HEK293T (cell line): ENCODE measurements at regions not wholly inside any gene's neighbourhood (a gene's known extent, or its start where the extent isn't known, plus 50 kb on each side); places are given as distances from the start of the nearest gene placed in this dataset.

ENCODE experiments used
- CTCF ChIA-PET: fragments of 350-600 bp; formaldehyde crosslinking; extraction: SDS; loops from one replicate; lab custom pipeline; 2021; ENCODE audit warnings: antibody characterized with exemption, inconsistent platforms; lab: Yijun Ruan, JAX
- POLR2A ChIA-PET: fragments of 350-600 bp; formaldehyde crosslinking; extraction: SDS; loops from one replicate; lab custom pipeline; 2020; ENCODE audit warnings: antibody characterized with exemption, inconsistent platforms; lab: Yijun Ruan, JAX
- DNase-seq: peaks from one replicate; pipeline ENCODE4 v3.0.0; 2012; ENCODE audit warnings: mixed read lengths; ENCODE audit errors: extremely low spot score
- ARNT ChIP-seq: fragments of 450-650 bp; IDR thresholded peaks from 2 replicates; pipeline ENCODE4 v1.6.1; 2017; ENCODE audit warnings: mild to moderate bottlenecking
- BHLHE40 ChIP-seq: fragments of 450-650 bp; IDR thresholded peaks from 2 replicates; pipeline ENCODE4 v1.6.1; 2016; ENCODE audit warnings: mild to moderate bottlenecking, moderate library complexity, borderline replicate concordance
- CTBP1 ChIP-seq: fragments of 450-650 bp; IDR thresholded peaks from 2 replicates; pipeline ENCODE4 v1.6.1; 2016; ENCODE audit warnings: borderline replicate concordance
- ELF4 ChIP-seq: fragments of 450-650 bp; IDR thresholded peaks from 2 replicates; pipeline ENCODE4 v1.6.1; 2017; ENCODE audit warnings: antibody characterized with exemption
- FOXA1 ChIP-seq: fragments of 450-650 bp; IDR thresholded peaks from 2 replicates; pipeline ENCODE4 v1.6.1; 2016; ENCODE audit warnings: mild to moderate bottlenecking
- FOXK2 ChIP-seq: fragments of 450-650 bp; IDR thresholded peaks from 2 replicates; pipeline ENCODE4 v1.6.1; 2016; ENCODE audit warnings: mild to moderate bottlenecking
- FOXM1 ChIP-seq: fragments of 450-650 bp; IDR thresholded peaks from 2 replicates; pipeline ENCODE4 v1.6.1; 2017; ENCODE audit warnings: mild to moderate bottlenecking, borderline replicate concordance
- HDGF ChIP-seq: fragments of 450-650 bp; IDR thresholded peaks from 2 replicates; pipeline ENCODE4 v1.6.1; 2017; ENCODE audit warnings: antibody characterized with exemption, borderline replicate concordance
- L3MBTL2 ChIP-seq: fragments of 450-650 bp; conservative IDR thresholded peaks from 2 replicates; pipeline ENCODE4 v1.6.1; 2016; ENCODE audit warnings: mild to moderate bottlenecking
- LEF1 ChIP-seq: fragments of 450-650 bp; IDR thresholded peaks from 2 replicates; pipeline ENCODE4 v1.6.1; 2017; ENCODE audit warnings: mild to moderate bottlenecking, borderline replicate concordance
- NFRKB ChIP-seq: fragments of 450-650 bp; IDR thresholded peaks from 2 replicates; pipeline ENCODE4 v1.6.1; 2016; ENCODE audit warnings: mild to moderate bottlenecking, moderate library complexity
- SP1 ChIP-seq: fragments of 450-650 bp; IDR thresholded peaks from 2 replicates; pipeline ENCODE4 v1.6.1; 2017
- SUZ12 ChIP-seq: fragments of 450-650 bp; IDR thresholded peaks from 2 replicates; pipeline ENCODE4 v1.6.1; 2016; ENCODE audit warnings: mild to moderate bottlenecking
- TARDBP ChIP-seq: fragments of 450-650 bp; IDR thresholded peaks from 2 replicates; pipeline ENCODE4 v1.6.1; 2016
- ZNF384 ChIP-seq: fragments of 450-650 bp; IDR thresholded peaks from 2 replicates; pipeline ENCODE4 v1.6.1; 2016
- TF ChIP-seq, protein P1 (sequence below): fragments of 450-650 bp; IDR thresholded peaks from 2 replicates; pipeline ENCODE4 v1.6.1; 2016

- no peak for TF ChIP-seq L3MBTL2
- no peak for TF ChIP-seq SP1
- TF ChIP-seq, protein P1, sequence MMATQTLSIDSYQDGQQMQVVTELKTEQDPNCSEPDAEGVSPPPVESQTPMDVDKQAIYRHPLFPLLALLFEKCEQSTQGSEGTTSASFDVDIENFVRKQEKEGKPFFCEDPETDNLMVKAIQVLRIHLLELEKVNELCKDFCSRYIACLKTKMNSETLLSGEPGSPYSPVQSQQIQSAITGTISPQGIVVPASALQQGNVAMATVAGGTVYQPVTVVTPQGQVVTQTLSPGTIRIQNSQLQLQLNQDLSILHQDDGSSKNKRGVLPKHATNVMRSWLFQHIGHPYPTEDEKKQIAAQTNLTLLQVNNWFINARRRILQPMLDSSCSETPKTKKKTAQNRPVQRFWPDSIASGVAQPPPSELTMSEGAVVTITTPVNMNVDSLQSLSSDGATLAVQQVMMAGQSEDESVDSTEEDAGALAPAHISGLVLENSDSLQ = no peak
- no peak for TF ChIP-seq ARNT
- no peak for TF ChIP-seq SUZ12
- no peak for TF ChIP-seq FOXA1
- no peak for TF ChIP-seq HDGF
- no peak for TF ChIP-seq FOXM1
- no peak for TF ChIP-seq NFRKB
- no peak for TF ChIP-seq TARDBP
- no peak for TF ChIP-seq FOXK2
- TF ChIP-seq ZNF384 = no peak
- TF ChIP-seq LEF1 = no peak
- no peak for TF ChIP-seq CTBP1
- no peak for TF ChIP-seq BHLHE40
- no peak for TF ChIP-seq ELF4
- no peak for DNase-seq
- ChIA-PET CTCF (interaction anchor here (0.7 kb wide), 1 partner anchor 385 kb away, joined by 3 read pairs; no protein-coding TSS in a partner anchor), POLR2A (no interaction called here)
Observed at GRCh38 chr18:24778810-24779418, 318.5 kb downstream of the HRH4 start.

DNA sequence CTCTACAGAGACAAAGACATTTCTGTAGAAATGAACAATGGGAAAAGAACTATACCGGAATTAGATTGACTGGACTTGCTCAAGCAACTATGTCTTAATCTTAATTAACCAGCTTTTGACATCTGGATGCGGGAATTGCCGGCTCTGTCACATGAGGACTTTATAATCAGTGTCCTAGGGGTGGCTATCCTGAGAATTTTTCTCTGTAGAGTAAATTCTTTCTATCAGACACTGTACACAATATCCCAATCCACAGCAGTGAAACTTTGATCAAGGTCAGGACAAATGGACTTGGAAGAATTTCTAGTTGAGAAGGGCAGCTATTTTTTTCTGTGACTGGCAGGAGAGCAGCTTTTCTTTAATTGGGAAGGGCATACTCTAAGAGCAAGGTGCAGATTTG, 322.1 kb downstream of the HRH4 start:
- ChIA-PET POLR2A (no interaction called here), CTCF (interaction anchor here (0.9 kb wide), 1 partner anchor 12 kb away, joined by 3 read pairs; no protein-coding TSS in a partner anchor)
- TF ChIP-seq BHLHE40 (no peak), L3MBTL2 (no peak), SUZ12 (no peak), ARNT (no peak), CTBP1 (no peak), ELF4 (no peak), TARDBP (no peak), SP1 (no peak), NFRKB (no peak), FOXM1 (no peak), FOXA1 (no peak), ZNF384 (no peak), FOXK2 (no peak)
- TF ChIP-seq, protein P1 = no peak

DNA sequence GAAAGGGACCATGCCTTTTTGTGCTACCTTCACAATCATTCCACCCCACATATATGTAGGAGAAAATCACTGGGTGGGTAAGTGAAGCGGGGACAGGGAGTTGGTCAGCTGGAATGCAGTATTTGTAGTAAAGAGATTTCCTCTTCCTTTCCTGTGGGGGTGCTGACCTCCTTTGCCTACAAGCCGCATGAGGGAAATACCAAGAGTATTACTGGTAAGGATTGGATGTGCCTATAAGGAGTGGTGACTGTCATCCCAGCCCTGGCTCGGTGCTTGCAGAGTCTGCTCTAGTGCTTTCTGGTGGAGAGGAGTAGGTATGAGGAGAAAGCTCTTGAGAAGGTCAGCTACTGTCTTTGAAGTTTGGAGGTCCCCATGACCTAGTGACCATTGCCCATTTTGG, 324.6 kb downstream of the HRH4 start:
- DNase-seq = no peak
- TF ChIP-seq, protein P1 = no peak
- TF ChIP-seq SUZ12 (no peak), HDGF (no peak), TARDBP (no peak), LEF1 (no peak), ARNT (no peak), SP1 (no peak), FOXM1 (no peak), NFRKB (no peak)
- ChIA-PET CTCF (no interaction called here), POLR2A (no interaction called here)

More for the DNA sequence above, 322.1 kb downstream of the HRH4 start:
- no peak for DNase-seq

DNA sequence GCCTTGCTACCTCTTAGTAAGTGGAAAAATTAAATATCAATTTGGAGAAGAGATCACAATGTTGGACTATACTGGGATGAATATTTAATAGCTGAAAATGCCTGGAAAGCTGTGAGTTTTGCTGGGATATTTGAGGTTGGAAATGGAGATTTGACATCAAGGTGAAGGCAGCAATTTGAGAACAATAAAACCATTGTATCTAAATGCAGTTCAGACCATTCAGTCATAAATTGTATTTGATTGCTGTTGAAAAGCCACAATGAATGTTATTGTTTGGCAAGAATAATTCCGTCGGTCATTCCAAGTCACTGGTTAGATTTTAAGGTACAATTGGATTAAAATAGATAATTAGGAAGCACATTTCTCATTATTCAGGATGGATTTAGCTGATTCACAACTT, 325.6 kb downstream of the HRH4 start:
- TF ChIP-seq ELF4 (no peak), CTBP1 (no peak), FOXM1 (no peak), FOXA1 (no peak), ARNT (no peak), L3MBTL2 (no peak), SUZ12 (no peak), TARDBP (no peak), BHLHE40 (no peak), NFRKB (no peak), HDGF (no peak), ZNF384 (no peak), FOXK2 (no peak)
- CTCF ChIA-PET = no interaction called here
- no peak for DNase-seq
- POLR2A ChIA-PET = no interaction called here

DNA sequence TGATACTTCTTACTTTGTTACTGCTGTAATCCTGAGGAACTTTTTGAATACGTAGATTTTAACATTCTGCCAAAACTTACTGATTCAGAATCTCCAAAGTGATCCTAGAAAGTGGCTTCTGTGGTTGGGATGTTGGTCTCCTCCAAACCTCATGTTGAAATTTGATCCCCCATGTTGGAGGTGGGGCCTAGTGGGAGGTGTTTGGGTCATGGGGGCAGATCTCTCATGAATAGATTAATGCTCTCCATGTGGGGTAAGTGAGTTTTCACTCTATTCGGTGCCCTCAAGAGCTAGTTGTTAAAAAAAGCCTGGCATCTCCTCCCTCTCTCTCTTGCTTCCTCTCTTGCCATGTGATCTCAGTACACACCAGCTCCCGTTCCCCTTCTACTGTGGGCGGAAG, 329.9 kb downstream of the HRH4 start:
- POLR2A ChIA-PET = no interaction called here
- DNase-seq = no peak
- TF ChIP-seq FOXK2 = no peak
- TF ChIP-seq HDGF = no peak
- no peak for TF ChIP-seq TARDBP
- TF ChIP-seq SUZ12 = no peak
- TF ChIP-seq FOXM1 = no peak
- no peak for TF ChIP-seq L3MBTL2
- TF ChIP-seq NFRKB = no peak
- no peak for TF ChIP-seq ARNT
- TF ChIP-seq SP1 = no peak
- no peak for TF ChIP-seq CTBP1
- CTCF ChIA-PET = no interaction called here

GRCh38 chr18:24791751-24792545, 331.5 kb downstream of the HRH4 start:
- no peak for DNase-seq
- CTCF ChIA-PET = no interaction called here
- POLR2A ChIA-PET = no interaction called here
- TF ChIP-seq ELF4 = no peak
- TF ChIP-seq, protein P1 = no peak
- no peak for TF ChIP-seq ARNT
- TF ChIP-seq FOXK2 = no peak
- no peak for TF ChIP-seq TARDBP
- TF ChIP-seq SP1 = no peak
- TF ChIP-seq ZNF384 = no peak
- TF ChIP-seq FOXA1 = no peak
- TF ChIP-seq NFRKB = no peak
- TF ChIP-seq HDGF = no peak
- TF ChIP-seq FOXM1 = no peak
- TF ChIP-seq L3MBTL2 = no peak
